Mesendoderm (in vitro differentiated cells): ENCODE measurements at regions not wholly inside any gene's neighbourhood (a gene's known extent, or its start where the extent isn't known, plus 50 kb on each side); places are given as distances from the start of the nearest gene placed in this dataset.

Experiments
- DNase-seq: peaks from one replicate; pipeline ENCODE4 v3.0.0; 2013
- H2AK5ac ChIP-seq: 2 replicates; pipeline ENCODE4 v1.6.1; 2013; ENCODE audit warnings: low read length, inconsistent platforms
- H2BK120ac ChIP-seq: 2 replicates; pipeline ENCODE4 v1.6.1; 2013; ENCODE audit warnings: low read depth, mild to moderate bottlenecking, low read length, moderate library complexity, mixed read lengths
- H2BK15ac ChIP-seq: replicated peaks from 2 replicates; pipeline ENCODE4 v1.6.1; 2013; ENCODE audit warnings: low read depth, mild to moderate bottlenecking, moderate library complexity
- H2BK5ac ChIP-seq: 2 replicates; pipeline ENCODE4 v1.6.1; 2013; ENCODE audit warnings: low read length, inconsistent platforms
- H3K18ac ChIP-seq: 2 replicates; pipeline ENCODE4 v1.6.1; 2013; ENCODE audit warnings: mild to moderate bottlenecking, low read length, mixed read lengths
- H3K23ac ChIP-seq: one replicate; pipeline ENCODE4 v1.6.1; 2013; ENCODE audit warnings: low read length
- H3K27ac ChIP-seq: 2 replicates; pipeline ENCODE4 v1.5.1; 2013; ENCODE audit warnings: low read depth, mild to moderate bottlenecking, inconsistent platforms, low read length, moderate library complexity
- H3K27me3 ChIP-seq: 2 replicates; pipeline ENCODE4 v1.6.1; 2013; ENCODE audit warnings: low read length, control low read depth, mild to moderate bottlenecking, inconsistent platforms; ENCODE audit not compliant: insufficient read depth, poor library complexity
- H3K36me3 ChIP-seq: 2 replicates; pipeline ENCODE4 v1.6.1; 2013; ENCODE audit warnings: low read length, inconsistent platforms; ENCODE audit not compliant: control insufficient read depth, insufficient read depth
- H3K4ac ChIP-seq: one replicate; pipeline ENCODE4 v1.6.1; 2013; ENCODE audit warnings: low read depth, mild to moderate bottlenecking, low read length, moderate library complexity
- H3K4me1 ChIP-seq: 2 replicates; pipeline ENCODE4 v1.6.1; 2013; ENCODE audit warnings: low read depth, low read length, inconsistent platforms; ENCODE audit not compliant: control insufficient read depth
- H3K4me2 ChIP-seq: 2 replicates; pipeline ENCODE4 v1.6.1; 2013; ENCODE audit warnings: low read length
- H3K4me3 ChIP-seq: 2 replicates; pipeline ENCODE4 v1.5.1; 2013; ENCODE audit warnings: mild to moderate bottlenecking, low read length
- H3K56ac ChIP-seq: one replicate; pipeline ENCODE4 v1.6.1; 2013; ENCODE audit warnings: low read length
- H3K79me1 ChIP-seq: 2 replicates; pipeline ENCODE4 v1.6.1; 2013; ENCODE audit warnings: low read length, inconsistent platforms
- H3K79me2 ChIP-seq: 2 replicates; pipeline ENCODE4 v1.6.1; 2013; ENCODE audit warnings: mild to moderate bottlenecking, low read length; ENCODE audit not compliant: control insufficient read depth, insufficient read depth
- H3K9ac ChIP-seq: 2 replicates; pipeline ENCODE4 v1.6.1; 2013; ENCODE audit warnings: low read length, inconsistent platforms
- H4K5ac ChIP-seq: one replicate; pipeline ENCODE4 v1.6.1; 2013; ENCODE audit warnings: low read length
- H4K8ac ChIP-seq: one replicate; pipeline ENCODE4 v1.6.1; 2013; ENCODE audit warnings: low read depth, mild to moderate bottlenecking, control low read depth, low read length, moderate library complexity
- WGBS: extraction: QIAGEN DNeasy Blood & Tissue Kit; methylation state at CpG from one replicate; pipeline ENCODE4 v1.1.7; 2013; ENCODE audit warnings: low lambda C conversion rate, missing lambda C conversion rate; ENCODE audit not compliant: insufficient coverage; ENCODE audit errors: extremely low coverage; 5-methylcytosine and 5-hydroxymethylcytosine counted together

GRCh38 chr13:82206241-82206640 is 1676.0 kb downstream of the SLITRK1 start:
- Histone ChIP-seq H3K27me3 (no peaks in the 10 kb centered on the region), H2BK120ac (no peak overlapping the region), H3K4me1 (no peaks in the 10 kb centered on the region), H3K79me1 (no peaks in the 10 kb centered on the region), H3K79me2 (no peaks in the 10 kb centered on the region), H3K4ac (no peak overlapping the region), H4K5ac (no peak overlapping the region), H3K56ac (no peak overlapping the region), H3K4me3 (no peak overlapping the region), H3K18ac (no peak overlapping the region), H3K27ac (no peak overlapping the region), H2AK5ac (no peak overlapping the region), H3K9ac (no peak overlapping the region), H3K23ac (no peak overlapping the region), H4K8ac (no peak overlapping the region), H3K4me2 (no peak overlapping the region), H2BK5ac (no peak overlapping the region), H2BK15ac (no peak overlapping the region), H3K36me3 (no peaks in the 10 kb centered on the region)
- no peak for DNase-seq
- WGBS: no CpG with 5 or more reads among the region's 6 CpGs

- WGBS: 100% methylated on average over 1 of the region's 1 CpG
- no peak overlapping the region for H2AK5ac ChIP-seq
- H3K27me3 ChIP-seq: no peaks in the 10 kb centered on the region
- H2BK15ac ChIP-seq: no peak overlapping the region
- H4K5ac ChIP-seq: no peak overlapping the region
- H3K27ac ChIP-seq: no peak overlapping the region
- H3K79me1 ChIP-seq: no peaks in the 10 kb centered on the region
- no peak overlapping the region for H3K4me2 ChIP-seq
- H3K79me2 ChIP-seq: no peaks in the 10 kb centered on the region
- H3K4ac ChIP-seq: no peak overlapping the region
- no peak overlapping the region for H4K8ac ChIP-seq
- no peak overlapping the region for H3K23ac ChIP-seq
- no peak overlapping the region for H3K18ac ChIP-seq
- no peak overlapping the region for H3K9ac ChIP-seq
- H3K56ac ChIP-seq: no peak overlapping the region
- no peak overlapping the region for H2BK120ac ChIP-seq
- no peaks in the 10 kb centered on the region for H3K4me1 ChIP-seq
- no peaks in the 10 kb centered on the region for H3K36me3 ChIP-seq
- H2BK5ac ChIP-seq: no peak overlapping the region
- H3K4me3 ChIP-seq: no peak overlapping the region
- DNase-seq: no peak
Observed at GRCh38 chr13:82202398-82202797, 1679.9 kb downstream of the SLITRK1 start.

- Histone ChIP-seq H2AK5ac (no peak overlapping the region), H3K23ac (no peak overlapping the region), H3K18ac (no peak overlapping the region), H2BK5ac (no peak overlapping the region), H3K4me2 (no peak overlapping the region), H4K8ac (no peak overlapping the region), H2BK15ac (no peak overlapping the region), H3K4me3 (no peak overlapping the region), H3K36me3 (no peaks in the 10 kb centered on the region), H3K4ac (no peak overlapping the region), H3K79me1 (no peaks in the 10 kb centered on the region), H3K27ac (no peak overlapping the region), H3K9ac (no peak overlapping the region), H3K79me2 (no peaks in the 10 kb centered on the region), H3K4me1 (no peaks in the 10 kb centered on the region), H2BK120ac (no peak overlapping the region), H3K27me3 (no peaks in the 10 kb centered on the region), H4K5ac (no peak overlapping the region), H3K56ac (no peak overlapping the region)
- no peak for DNase-seq
- no CpG with 5 or more reads among the region's 2 CpGs for WGBS
Observed at GRCh38 chr13:82196087-82196486, 1686.2 kb downstream of the SLITRK1 start.

- DNase-seq: no peak
- H3K36me3 ChIP-seq: no peaks in the 10 kb centered on the region
- H3K27ac ChIP-seq: no peak overlapping the region
- H3K79me2 ChIP-seq: no peaks in the 10 kb centered on the region
- no peaks in the 10 kb centered on the region for H3K27me3 ChIP-seq
- H3K18ac ChIP-seq: no peak overlapping the region
- no peaks in the 10 kb centered on the region for H3K79me1 ChIP-seq
- H2BK15ac ChIP-seq: no peak overlapping the region
- H2AK5ac ChIP-seq: no peak overlapping the region
- no peak overlapping the region for H4K8ac ChIP-seq
- H3K4me1 ChIP-seq: no peaks in the 10 kb centered on the region
- no peak overlapping the region for H3K4me2 ChIP-seq
- H2BK120ac ChIP-seq: no peak overlapping the region
- no peak overlapping the region for H3K56ac ChIP-seq
- H3K4me3 ChIP-seq: no peak overlapping the region
- H3K9ac ChIP-seq: no peak overlapping the region
- no peak overlapping the region for H3K4ac ChIP-seq
- H3K23ac ChIP-seq: no peak overlapping the region
- whole genome bisulfite sequencing: no CpG with 5 or more reads among the region's 1 CpG
- no peak overlapping the region for H4K5ac ChIP-seq
- no peak overlapping the region for H2BK5ac ChIP-seq
Observed at GRCh38 chr13:82187227-82187626, 1695.0 kb downstream of the SLITRK1 start.

GRCh38 chr13:82176751-82177150 is 1705.5 kb downstream of the SLITRK1 start:
- Histone ChIP-seq H3K79me2 (no peaks in the 10 kb centered on the region), H3K4me1 (no peaks in the 10 kb centered on the region), H3K36me3 (no peaks in the 10 kb centered on the region), H4K8ac (no peak overlapping the region), H3K18ac (no peak overlapping the region), H2BK15ac (no peak overlapping the region), H3K9ac (no peak overlapping the region), H3K79me1 (no peaks in the 10 kb centered on the region), H2BK5ac (no peak overlapping the region), H3K27me3 (no peaks in the 10 kb centered on the region), H3K56ac (no peak overlapping the region), H3K4me3 (no peak overlapping the region), H2AK5ac (no peak overlapping the region), H3K23ac (no peak overlapping the region), H2BK120ac (no peak overlapping the region), H4K5ac (no peak overlapping the region), H3K27ac (no peak overlapping the region), H3K4ac (no peak overlapping the region), H3K4me2 (no peak overlapping the region)
- no peak for DNase-seq

- H3K4ac ChIP-seq: no peak overlapping the region
- no peaks in the 10 kb centered on the region for H3K79me1 ChIP-seq
- no CpG with 5 or more reads among the region's 18 CpGs for WGBS
- H3K18ac ChIP-seq: no peak overlapping the region
- H3K4me2 ChIP-seq: no peak overlapping the region
- no peak overlapping the region for H3K9ac ChIP-seq
- no peak overlapping the region for H2BK5ac ChIP-seq
- no peaks in the 10 kb centered on the region for H3K36me3 ChIP-seq
- H2AK5ac ChIP-seq: no peak overlapping the region
- H3K4me3 ChIP-seq: no peak overlapping the region
- H3K27ac ChIP-seq: no peak overlapping the region
- no peak for DNase-seq
- no peaks in the 10 kb centered on the region for H3K4me1 ChIP-seq
- H3K23ac ChIP-seq: no peak overlapping the region
- H3K79me2 ChIP-seq: no peaks in the 10 kb centered on the region
- no peak overlapping the region for H2BK120ac ChIP-seq
- no peak overlapping the region for H4K5ac ChIP-seq
- no peaks in the 10 kb centered on the region for H3K27me3 ChIP-seq
- no peak overlapping the region for H2BK15ac ChIP-seq
- no peak overlapping the region for H3K56ac ChIP-seq
- no peak overlapping the region for H4K8ac ChIP-seq
Observed at GRCh38 chr13:82165396-82166174, 1716.7 kb downstream of the SLITRK1 start.
